ENCODE measurements at regions not wholly inside any gene's neighbourhood (a gene's known extent, or its start where the extent isn't known, plus 50 kb on each side); places are given as distances from the start of the nearest gene placed in this dataset.

- POLR2A ChIA-PET (ENCODE audit: unreplicated experiment) = interaction anchor here (0.6 kb wide), 2 partner anchors 45 to 64 kb away, joined by 5 to 7 read pairs; no protein-coding TSS in a partner anchor
- intact Hi-C loops (cut with micrococcal nuclease) = no loop called here
Observed at GRCh38 chr2:9144046-9144445, 62.6 kb upstream of the ASAP2 start.

GRCh38 chr2:9143264-9143815 lies 63.3 kb upstream of the ASAP2 start:
- Histone ChIP-seq H3F3A (ENCODE audit: low read length, unreplicated experiment) (no peaks in the 10 kb centered on the region), H3K4me3 (ENCODE audit: low read length) (peak overlapping the region; percentile 54), H3K9me2 (replicated peaks; ENCODE audit: low read length) (no peaks in the 10 kb centered on the region), H3K36me3 (ENCODE audit: low read depth, low read length) (no peaks in the 10 kb centered on the region), H3K4me1 (ENCODE audit: insufficient read depth, low read length) (peaks cover 28% of the 10 kb centered on the region), H3K27me3 (ENCODE audit: low read length) (no peaks in the 10 kb centered on the region), H4K20me1 (ENCODE audit: low read length) (no peaks in the 10 kb centered on the region), H3K9me3 (ENCODE audit: low read length) (no peaks in the 10 kb centered on the region), H3K9ac (ENCODE audit: low read length) (peak overlapping the region; percentile 59), H2AFZ (ENCODE audit: low read length) (peak overlapping the region; percentile 90), H3K4me2 (ENCODE audit: low read length) (peak overlapping the region; percentile 83), H3K79me2 (ENCODE audit: low read length) (no peaks in the 10 kb centered on the region), H3K27ac (ENCODE audit: low read length) (peak overlapping the region; percentile 67)
- intact Hi-C loops (cut with micrococcal nuclease) = loop anchor here (1.0 to 2.0 kb wide), 5 partner anchors 36 to 279 kb away; partner anchors contain the start of genes CPSF3 and ITGB1BP1
- BruUV-seq (replicated peaks) = no TSS peak
- TF ChIP-seq CTCF (conservative IDR thresholded peaks at IDR 0.05; ENCODE audit: low read depth, low read length) = no peak
- TF ChIP-seq EZH2 (IDR thresholded peaks at IDR 0.05; ENCODE audit: low read length, unreplicated experiment) = no peak
- TF ChIP-seq EZH2phosphoT487 (IDR thresholded peaks at IDR 0.05; ENCODE audit: borderline replicate concordance, low read length) = no peak
- no peak for DNase-seq
- no peak for ATAC-seq
- ChIA-PET POLR2A (ENCODE audit: unreplicated experiment) (no interaction called here), CTCF (interaction anchor here (0.5 to 1.4 kb wide), 6 partner anchors 9 to 190 kb away, joined by 3 to 15 read pairs (median 3); no protein-coding TSS in a partner anchor)

More at GRCh38 chr2:9144046-9144445, 62.6 kb upstream of the ASAP2 start:
- CTCF ChIA-PET = interaction anchor here (0.9 kb wide), 2 partner anchors 144 to 189 kb away, joined by 4 read pairs; no protein-coding TSS in a partner anchor
- Histone ChIP-seq H3K4me1 (ENCODE audit: insufficient read depth, low read length) (peaks cover 28% of the 10 kb centered on the region), H3K9ac (ENCODE audit: low read length) (no peak overlapping the region), H3K79me2 (ENCODE audit: low read length) (no peaks in the 10 kb centered on the region), H3K9me2 (replicated peaks; ENCODE audit: low read length) (no peaks in the 10 kb centered on the region), H3K9me3 (ENCODE audit: low read length) (no peaks in the 10 kb centered on the region), H3K27ac (ENCODE audit: low read length) (no peak overlapping the region), H3K4me2 (ENCODE audit: low read length) (no peak overlapping the region), H2AFZ (ENCODE audit: low read length) (no peak overlapping the region), H3K27me3 (ENCODE audit: low read length) (no peaks in the 10 kb centered on the region), H4K20me1 (ENCODE audit: low read length) (no peaks in the 10 kb centered on the region), H3K36me3 (ENCODE audit: low read depth, low read length) (no peaks in the 10 kb centered on the region), H3F3A (ENCODE audit: low read length, unreplicated experiment) (no peaks in the 10 kb centered on the region), H3K4me3 (ENCODE audit: low read length) (no peak overlapping the region)
- no TSS peak for BruUV-seq (replicated peaks)
- no peak for TF ChIP-seq EZH2 (IDR thresholded peaks at IDR 0.05; ENCODE audit: low read length, unreplicated experiment)
- TF ChIP-seq CTCF (conservative IDR thresholded peaks at IDR 0.05; ENCODE audit: low read depth, low read length) = no peak
- TF ChIP-seq EZH2phosphoT487 (IDR thresholded peaks at IDR 0.05; ENCODE audit: borderline replicate concordance, low read length) = no peak
- DNase-seq (no peak), ATAC-seq (no peak)

Data from PC-3 (cell line).